Calu3 (cell line): ENCODE measurements at regions not wholly inside any gene's neighbourhood (a gene's known extent, or its start where the extent isn't known, plus 50 kb on each side); places are given as distances from the start of the nearest gene placed in this dataset.

Experiments
- BruUV-seq: library from RNA; stranded (reverse); fragments of 400-500 nt; replicated peaks from 2 replicates; lab custom pipeline; 2021; lab: Mats Ljungman, UMichigan
- CTCF ChIA-PET: fragments of 300-600 bp; sonication (Branson Sonifier 250); formaldehyde crosslinking; loops from one replicate; lab custom pipeline; 2022; ENCODE audit warnings: antibody characterized with exemption; lab: Charles Lee
- DNase-seq: peaks from one replicate; pipeline ENCODE4 v3.0.0; 2022
- H3K27ac Mint-ChIP-seq: one replicate; pipeline ENCODE4 v1.8.0; 2022; ENCODE audit warnings: mixed read lengths; ENCODE audit not compliant: unreplicated experiment
- H3K27me3 Mint-ChIP-seq: one replicate; pipeline ENCODE4 v1.8.0; 2022; ENCODE audit warnings: mixed read lengths; ENCODE audit not compliant: unreplicated experiment
- H3K36me3 Mint-ChIP-seq: one replicate; pipeline ENCODE4 v1.8.0; 2022; ENCODE audit warnings: mild to moderate bottlenecking, moderate library complexity, mixed read lengths; ENCODE audit not compliant: insufficient read depth, unreplicated experiment
- H3K4me1 Mint-ChIP-seq: one replicate; pipeline ENCODE4 v1.8.0; 2022; ENCODE audit warnings: mild to moderate bottlenecking, low read depth, mixed read lengths; ENCODE audit not compliant: unreplicated experiment
- H3K4me3 Mint-ChIP-seq: one replicate; pipeline ENCODE4 v1.8.0; 2022; ENCODE audit warnings: mild to moderate bottlenecking, low read depth, moderate library complexity, mixed read lengths; ENCODE audit not compliant: unreplicated experiment
- H3K9me3 Mint-ChIP-seq: one replicate; pipeline ENCODE4 v1.8.0; 2022; ENCODE audit warnings: low read depth, mixed read lengths; ENCODE audit not compliant: unreplicated experiment
- CTCF ChIP-seq: fragments of 200-600 bp; IDR thresholded peaks from one replicate; pipeline ENCODE4 v1.8.0; 2022; ENCODE audit warnings: antibody characterized with exemption; ENCODE audit not compliant: unreplicated experiment
- intact Hi-C: fragments of 100-400 bp; cut with micrococcal nuclease; formaldehyde crosslinking; loops from one replicate; pipeline ENCODE4 v1.10.0; 2022; ENCODE audit not compliant: unreplicated experiment

- Mint-ChIP-seq H3K27ac (no peak overlapping the region), H3K9me3 (no peaks in the 10 kb centered on the region), H3K4me3 (no peak overlapping the region), H3K27me3 (no peaks in the 10 kb centered on the region), H3K4me1 (no peaks in the 10 kb centered on the region), H3K36me3 (no peaks in the 10 kb centered on the region)
- no peak for TF ChIP-seq CTCF
- DNase-seq = no peak
- BruUV-seq = no TSS peak
- intact Hi-C loops = no loop called here
- CTCF ChIA-PET = no interaction called here
Measured at GRCh38 chr12:63508543-63508942, 159.8 kb downstream of the DPY19L2 start.

GRCh38 chr12:63499567-63499966, 168.7 kb downstream of the DPY19L2 start:
- no peak for TF ChIP-seq CTCF
- no peak for DNase-seq
- no peak overlapping the region for H3K27ac Mint-ChIP-seq
- H3K4me3 Mint-ChIP-seq = no peak overlapping the region
- CTCF ChIA-PET = no interaction called here
- intact Hi-C loops = no loop called here
- no peaks in the 10 kb centered on the region for H3K9me3 Mint-ChIP-seq
- BruUV-seq = no TSS peak
- H3K36me3 Mint-ChIP-seq = no peaks in the 10 kb centered on the region
- H3K27me3 Mint-ChIP-seq = no peaks in the 10 kb centered on the region
- H3K4me1 Mint-ChIP-seq = peaks cover 17% of the 10 kb centered on the region

- H3K27ac Mint-ChIP-seq = no peak overlapping the region
- no TSS peak for BruUV-seq
- no peak overlapping the region for H3K4me3 Mint-ChIP-seq
- no peaks in the 10 kb centered on the region for H3K36me3 Mint-ChIP-seq
- CTCF ChIA-PET = no interaction called here
- no peak for DNase-seq
- TF ChIP-seq CTCF = no peak
- intact Hi-C loops = no loop called here
- H3K4me1 Mint-ChIP-seq = peaks cover 19% of the 10 kb centered on the region
- H3K9me3 Mint-ChIP-seq = no peaks in the 10 kb centered on the region
- H3K27me3 Mint-ChIP-seq = no peaks in the 10 kb centered on the region
Measured at GRCh38 chr12:63498239-63498638, 170.1 kb downstream of the DPY19L2 start.

GRCh38 chr12:63496654-63497053, 171.6 kb downstream of the DPY19L2 start:
- peak; percentile 13 for DNase-seq
- intact Hi-C loops = no loop called here
- Mint-ChIP-seq H3K4me1 (peaks cover 29% of the 10 kb centered on the region), H3K27ac (peak overlapping the region; percentile 72), H3K4me3 (no peak overlapping the region), H3K27me3 (no peaks in the 10 kb centered on the region), H3K9me3 (peaks cover 2% of the 10 kb centered on the region), H3K36me3 (peaks cover 4% of the 10 kb centered on the region)
- no TSS peak for BruUV-seq
- CTCF ChIA-PET = no interaction called here
- no peak for TF ChIP-seq CTCF
